MM.1S (cell line): ENCODE measurements at regions not wholly inside any gene's neighbourhood (a gene's known extent, or its start where the extent isn't known, plus 50 kb on each side); places are given as distances from the start of the nearest gene placed in this dataset.

Experiments used
- DNase-seq: peaks from one replicate; pipeline ENCODE4 v3.0.0-alpha.2; 2015
- H2AFZ ChIP-seq: fragments of 300-600 bp; sonication (generic); 2 replicates; pipeline ENCODE4 v1.6.0; 2016; ENCODE audit warnings: antibody characterized with exemption, low read length
- H3F3A ChIP-seq: fragments of 300-600 bp; sonication (generic); 2 replicates; pipeline ENCODE4 v1.6.1; 2016; ENCODE audit warnings: mild to moderate bottlenecking, antibody characterized with exemption, low read length, moderate library complexity, mixed read lengths; ENCODE audit not compliant: insufficient read depth
- H3K27ac ChIP-seq: fragments of 300-600 bp; sonication (generic); 2 replicates; pipeline ENCODE4 v1.5.1; 2016; ENCODE audit warnings: mild to moderate bottlenecking, low read length
- H3K27me3 ChIP-seq: fragments of 300-600 bp; sonication (generic); replicated peaks from 2 replicates; pipeline ENCODE4 v1.6.0; 2016; ENCODE audit warnings: low read length; ENCODE audit not compliant: insufficient read depth
- H3K36me3 ChIP-seq: fragments of 300-600 bp; sonication (generic); replicated peaks from 2 replicates; pipeline ENCODE4 v1.6.1; 2016; ENCODE audit warnings: mild to moderate bottlenecking, low read length, mixed read lengths; ENCODE audit not compliant: insufficient read depth
- H3K4me1 ChIP-seq: fragments of 300-600 bp; sonication (generic); 2 replicates; pipeline ENCODE4 v1.6.1; 2016; ENCODE audit warnings: low read length, mixed read lengths
- H3K4me2 ChIP-seq: fragments of 300-600 bp; sonication (generic); 2 replicates; pipeline ENCODE4 v1.6.0; 2016; ENCODE audit warnings: low read depth, low read length
- H3K4me3 ChIP-seq: fragments of 300-600 bp; sonication (generic); 2 replicates; pipeline ENCODE4 v1.5.1; 2016; ENCODE audit warnings: low read length, mixed read lengths
- H3K79me2 ChIP-seq: fragments of 300-600 bp; sonication (generic); 2 replicates; pipeline ENCODE4 v1.6.1; 2016; ENCODE audit warnings: mixed run types, low read length, mixed read lengths
- H3K9ac ChIP-seq: fragments of 300-600 bp; sonication (generic); 2 replicates; pipeline ENCODE4 v1.6.1; 2016; ENCODE audit warnings: low read length, mixed read lengths
- H3K9me2 ChIP-seq: fragments of 300-600 bp; sonication (generic); replicated peaks from 2 replicates; pipeline ENCODE4 v1.6.1; 2016; ENCODE audit warnings: mild to moderate bottlenecking, low read length, mixed read lengths; ENCODE audit not compliant: insufficient read depth
- H3K9me3 ChIP-seq: fragments of 300-600 bp; sonication (generic); replicated peaks from 2 replicates; pipeline ENCODE4 v1.6.1; 2016; ENCODE audit warnings: mild to moderate bottlenecking, low read length, mixed read lengths; ENCODE audit not compliant: insufficient read depth
- H4K20me1 ChIP-seq: fragments of 300-600 bp; sonication (generic); 2 replicates; pipeline ENCODE4 v1.6.1; 2016; ENCODE audit warnings: mild to moderate bottlenecking, low read length, moderate library complexity, mixed read lengths; ENCODE audit not compliant: insufficient read depth
- EZH2 ChIP-seq: fragments of 300-600 bp; sonication (generic); optimal IDR thresholded peaks from 2 replicates; pipeline ENCODE3; 2017; ENCODE audit warnings: low read depth, mild to moderate bottlenecking, antibody characterized with exemption, low read length, mixed read lengths
- EZH2phosphoT487 ChIP-seq: fragments of 300-600 bp; sonication (generic); IDR thresholded peaks from 2 replicates; pipeline ENCODE4 v1.6.1; 2018; ENCODE audit warnings: antibody characterized with exemption, low read length
- TF ChIP-seq, protein P1 (sequence below): fragments of 300-600 bp; sonication (generic); IDR thresholded peaks from 2 replicates; pipeline ENCODE4 v1.5.1; 2016; ENCODE audit warnings: antibody characterized with exemption, low read length, mixed read lengths

DNA sequence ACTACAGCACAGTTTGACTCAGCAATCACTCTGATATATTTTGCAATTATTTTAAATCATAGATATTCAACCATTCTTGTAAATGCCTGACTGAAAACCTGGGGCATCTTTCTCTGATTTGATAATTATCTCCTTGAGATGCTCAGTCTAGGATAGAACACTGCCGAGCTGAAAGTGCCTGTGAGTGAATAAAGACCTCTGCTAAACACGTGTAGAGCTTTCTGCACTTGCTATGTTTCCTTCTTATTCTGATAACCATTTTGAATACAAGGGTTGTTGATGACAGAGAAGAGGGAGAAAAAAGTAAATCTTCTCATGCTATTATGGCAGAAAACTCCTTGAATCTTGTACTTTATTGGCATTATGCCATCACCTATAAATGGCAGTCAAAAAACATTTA lies 1843.4 kb upstream of the IGFBP7 start:
- Histone ChIP-seq H3K9ac (no peak overlapping the region), H3K4me3 (no peak overlapping the region), H3K4me1 (no peaks in the 10 kb centered on the region), H3K4me2 (no peak overlapping the region), H3F3A (no peaks in the 10 kb centered on the region), H3K9me3 (no peaks in the 10 kb centered on the region), H3K79me2 (no peaks in the 10 kb centered on the region), H3K9me2 (no peaks in the 10 kb centered on the region), H3K27ac (no peak overlapping the region), H3K27me3 (no peaks in the 10 kb centered on the region), H2AFZ (no peak overlapping the region), H3K36me3 (no peaks in the 10 kb centered on the region), H4K20me1 (no peaks in the 10 kb centered on the region)
- no peak for DNase-seq
- TF ChIP-seq EZH2 (no peak), EZH2phosphoT487 (no peak)
- TF ChIP-seq, protein P1, sequence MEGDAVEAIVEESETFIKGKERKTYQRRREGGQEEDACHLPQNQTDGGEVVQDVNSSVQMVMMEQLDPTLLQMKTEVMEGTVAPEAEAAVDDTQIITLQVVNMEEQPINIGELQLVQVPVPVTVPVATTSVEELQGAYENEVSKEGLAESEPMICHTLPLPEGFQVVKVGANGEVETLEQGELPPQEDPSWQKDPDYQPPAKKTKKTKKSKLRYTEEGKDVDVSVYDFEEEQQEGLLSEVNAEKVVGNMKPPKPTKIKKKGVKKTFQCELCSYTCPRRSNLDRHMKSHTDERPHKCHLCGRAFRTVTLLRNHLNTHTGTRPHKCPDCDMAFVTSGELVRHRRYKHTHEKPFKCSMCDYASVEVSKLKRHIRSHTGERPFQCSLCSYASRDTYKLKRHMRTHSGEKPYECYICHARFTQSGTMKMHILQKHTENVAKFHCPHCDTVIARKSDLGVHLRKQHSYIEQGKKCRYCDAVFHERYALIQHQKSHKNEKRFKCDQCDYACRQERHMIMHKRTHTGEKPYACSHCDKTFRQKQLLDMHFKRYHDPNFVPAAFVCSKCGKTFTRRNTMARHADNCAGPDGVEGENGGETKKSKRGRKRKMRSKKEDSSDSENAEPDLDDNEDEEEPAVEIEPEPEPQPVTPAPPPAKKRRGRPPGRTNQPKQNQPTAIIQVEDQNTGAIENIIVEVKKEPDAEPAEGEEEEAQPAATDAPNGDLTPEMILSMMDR: no peak

DNA sequence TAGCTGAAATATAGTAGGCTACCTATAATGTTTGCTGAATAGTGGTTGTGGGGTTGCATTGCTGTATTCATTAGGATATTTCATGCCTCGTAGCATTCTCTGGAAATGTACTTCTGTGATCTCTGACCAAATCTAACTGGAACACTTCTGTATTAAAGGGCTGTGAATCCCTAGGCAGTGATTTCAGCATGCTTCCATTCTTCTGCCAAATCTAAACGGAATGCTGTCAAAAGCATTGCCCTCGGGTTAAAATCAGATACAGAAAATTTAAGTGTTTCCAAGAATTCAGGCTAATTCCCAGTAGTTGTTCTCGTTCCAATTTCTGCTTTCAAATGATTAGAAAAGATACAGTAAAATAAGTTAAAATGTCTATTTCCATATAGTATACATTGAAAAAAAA lies 1847.5 kb upstream of the IGFBP7 start:
- no peak for DNase-seq
- no peak for TF ChIP-seq EZH2
- TF ChIP-seq, protein P1: no peak
- TF ChIP-seq EZH2phosphoT487: no peak
- Histone ChIP-seq H3K4me2 (no peak overlapping the region), H3K27ac (no peak overlapping the region), H3K27me3 (no peaks in the 10 kb centered on the region), H3K9me2 (no peaks in the 10 kb centered on the region), H3K9ac (no peak overlapping the region), H3K4me1 (no peaks in the 10 kb centered on the region), H3K79me2 (no peaks in the 10 kb centered on the region), H4K20me1 (no peaks in the 10 kb centered on the region), H3F3A (no peaks in the 10 kb centered on the region), H3K4me3 (no peak overlapping the region), H3K9me3 (no peaks in the 10 kb centered on the region), H3K36me3 (no peaks in the 10 kb centered on the region), H2AFZ (no peak overlapping the region)

DNA sequence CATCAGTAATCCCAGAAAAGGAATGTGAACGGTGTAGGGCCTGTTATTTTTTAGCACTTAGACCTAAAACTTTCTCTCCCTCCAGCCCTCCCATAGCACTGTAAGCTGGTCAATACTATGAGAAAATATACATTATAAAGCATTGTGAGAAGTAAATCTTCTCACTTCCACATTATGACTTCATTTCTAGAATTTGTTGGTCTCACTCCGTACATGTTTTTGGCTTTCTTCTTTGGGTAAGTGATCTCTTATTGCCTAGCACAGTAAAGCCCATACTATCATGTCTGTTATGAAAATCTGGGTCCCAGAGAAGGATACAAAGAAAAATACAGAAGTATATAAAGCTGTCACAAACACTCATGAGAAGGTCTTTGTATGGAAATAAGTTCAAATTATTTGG lies 1851.1 kb upstream of the IGFBP7 start:
- no peaks in the 10 kb centered on the region for H3K9me2 ChIP-seq
- no peaks in the 10 kb centered on the region for H4K20me1 ChIP-seq
- H3K9ac ChIP-seq: no peak overlapping the region
- DNase-seq: no peak
- no peak overlapping the region for H3K4me3 ChIP-seq
- no peaks in the 10 kb centered on the region for H3K36me3 ChIP-seq
- H3K4me2 ChIP-seq: no peak overlapping the region
- no peaks in the 10 kb centered on the region for H3K79me2 ChIP-seq
- H3K9me3 ChIP-seq: no peaks in the 10 kb centered on the region
- H3K27ac ChIP-seq: no peak overlapping the region
- no peaks in the 10 kb centered on the region for H3K27me3 ChIP-seq
- H2AFZ ChIP-seq: no peak overlapping the region
- no peaks in the 10 kb centered on the region for H3F3A ChIP-seq
- H3K4me1 ChIP-seq: no peaks in the 10 kb centered on the region
- TF ChIP-seq, protein P1: no peak
- no peak for TF ChIP-seq EZH2
- TF ChIP-seq EZH2phosphoT487: no peak

DNA sequence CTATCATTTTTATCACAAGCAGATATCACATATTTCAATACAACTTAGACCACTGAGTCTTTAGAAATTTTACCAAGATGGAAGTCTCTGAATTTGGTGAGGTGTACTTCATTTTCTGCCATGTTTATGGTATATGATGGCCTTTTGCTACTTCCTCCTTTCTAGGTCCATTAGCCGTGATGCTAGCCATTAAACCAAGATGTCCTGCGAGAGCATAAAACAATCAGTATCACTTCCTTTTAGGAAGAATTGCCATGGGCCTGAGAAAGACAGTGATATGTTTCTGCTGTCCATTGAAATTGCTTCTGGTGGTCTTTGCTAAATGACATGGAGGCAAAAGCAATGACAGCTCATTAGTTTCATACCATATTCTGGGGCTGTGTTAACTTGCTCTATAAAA lies 1851.7 kb upstream of the IGFBP7 start:
- no peak overlapping the region for H3K27ac ChIP-seq

More for the DNA sequence above, 1851.7 kb upstream of the IGFBP7 start:
- H3K36me3 ChIP-seq: no peaks in the 10 kb centered on the region
- H3K9ac ChIP-seq: no peak overlapping the region
- no peak for DNase-seq
- H3K9me2 ChIP-seq: no peaks in the 10 kb centered on the region
- H3K4me1 ChIP-seq: no peaks in the 10 kb centered on the region
- H3K4me2 ChIP-seq: no peak overlapping the region
- TF ChIP-seq EZH2: no peak
- TF ChIP-seq, protein P1: no peak
- TF ChIP-seq EZH2phosphoT487: no peak
- H3F3A ChIP-seq: no peaks in the 10 kb centered on the region
- no peaks in the 10 kb centered on the region for H3K9me3 ChIP-seq
- no peaks in the 10 kb centered on the region for H3K79me2 ChIP-seq
- H3K4me3 ChIP-seq: no peak overlapping the region
- no peak overlapping the region for H2AFZ ChIP-seq
- no peaks in the 10 kb centered on the region for H4K20me1 ChIP-seq
- H3K27me3 ChIP-seq: no peaks in the 10 kb centered on the region
